SU-DHL-6 (cell line): ENCODE measurements at regions not wholly inside any gene's neighbourhood (a gene's known extent, or its start where the extent isn't known, plus 50 kb on each side); places are given as distances from the start of the nearest gene placed in this dataset.

Source experiments
- H2AFZ ChIP-seq: fragments of 200-600 bp; sonication (generic); 2 replicates; pipeline ENCODE4 v1.6.1; 2014; ENCODE audit warnings: low read depth, mild to moderate bottlenecking, moderate library complexity, mixed read lengths, antibody characterized with exemption, low read length; ENCODE audit not compliant: severe bottlenecking
- H3F3A ChIP-seq: fragments of 200-600 bp; shearing (Covaris generic); 2 replicates; pipeline ENCODE4 v1.6.0; 2016; ENCODE audit warnings: antibody characterized with exemption, mild to moderate bottlenecking; ENCODE audit not compliant: insufficient read depth
- H3K27ac ChIP-seq: fragments of 200-600 bp; sonication (generic); 2 replicates; pipeline ENCODE4 v1.5.1; 2016; ENCODE audit warnings: low read depth, mild to moderate bottlenecking, low read length, moderate library complexity, mixed read lengths
- H3K27me3 ChIP-seq: fragments of 200-600 bp; sonication (generic), shearing (Covaris generic); 2 replicates; pipeline ENCODE4 v1.6.0; 2014; ENCODE audit warnings: mild to moderate bottlenecking, low read length
- H3K36me3 ChIP-seq: fragments of 200-600 bp; sonication (generic); 2 replicates; pipeline ENCODE4 v1.6.1; 2014; ENCODE audit warnings: mild to moderate bottlenecking, low read length, mixed read lengths
- H3K4me2 ChIP-seq: fragments of 300-600, 200-600 bp; shearing (Covaris generic), sonication (generic); 2 replicates; pipeline ENCODE4 v1.6.0; 2014; ENCODE audit warnings: low read length, low read depth, mild to moderate bottlenecking; ENCODE audit not compliant: poor library complexity, severe bottlenecking
- H3K4me3 ChIP-seq: fragments of 200-600 bp; sonication (generic); 2 replicates; pipeline ENCODE4 v1.5.1; 2014; ENCODE audit warnings: antibody characterized with exemption, low read length, mild to moderate bottlenecking, mixed read lengths; ENCODE audit not compliant: insufficient read depth, poor library complexity, severe bottlenecking
- H3K79me2 ChIP-seq: fragments of 200-600 bp; sonication (generic); 2 replicates; pipeline ENCODE4 v1.6.1; 2014; ENCODE audit warnings: mild to moderate bottlenecking, low read length, moderate library complexity; ENCODE audit not compliant: insufficient read depth
- H3K9ac ChIP-seq: fragments of 200-600 bp; sonication (generic); 2 replicates; pipeline ENCODE4 v1.7.0; 2014; ENCODE audit warnings: mild to moderate bottlenecking, low read length
- H3K9me2 ChIP-seq: fragments of 200-600 bp; sonication (generic); replicated peaks from 2 replicates; pipeline ENCODE4 v1.6.1; 2014; ENCODE audit warnings: low read length; ENCODE audit not compliant: insufficient read depth
- H3K9me3 ChIP-seq: fragments of 200-600 bp; sonication (generic); 2 replicates; pipeline ENCODE4 v1.6.1; 2014; ENCODE audit warnings: low read length, mixed read lengths; ENCODE audit not compliant: insufficient read depth
- H4K20me1 ChIP-seq: fragments of 200-600 bp; sonication (generic); 2 replicates; pipeline ENCODE4 v1.6.1; 2014; ENCODE audit warnings: low read depth, mild to moderate bottlenecking, antibody characterized with exemption, low read length, moderate library complexity, mixed read lengths
- EZH2phosphoT487 ChIP-seq: fragments of 200-600 bp; sonication (generic), shearing (Covaris generic); conservative IDR thresholded peaks from 2 replicates; pipeline ENCODE4 v1.6.1; 2018; ENCODE audit warnings: mild to moderate bottlenecking, antibody characterized with exemption, low read length, moderate library complexity, mixed read lengths
- TF ChIP-seq, protein P1 (sequence below): fragments of 200-600 bp; sonication (generic); IDR thresholded peaks from one replicate; pipeline ENCODE4 v1.5.1; 2017; ENCODE audit warnings: antibody characterized with exemption, mild to moderate bottlenecking, low read length, moderate library complexity; ENCODE audit not compliant: insufficient read depth, poor library complexity, severe bottlenecking

DNA sequence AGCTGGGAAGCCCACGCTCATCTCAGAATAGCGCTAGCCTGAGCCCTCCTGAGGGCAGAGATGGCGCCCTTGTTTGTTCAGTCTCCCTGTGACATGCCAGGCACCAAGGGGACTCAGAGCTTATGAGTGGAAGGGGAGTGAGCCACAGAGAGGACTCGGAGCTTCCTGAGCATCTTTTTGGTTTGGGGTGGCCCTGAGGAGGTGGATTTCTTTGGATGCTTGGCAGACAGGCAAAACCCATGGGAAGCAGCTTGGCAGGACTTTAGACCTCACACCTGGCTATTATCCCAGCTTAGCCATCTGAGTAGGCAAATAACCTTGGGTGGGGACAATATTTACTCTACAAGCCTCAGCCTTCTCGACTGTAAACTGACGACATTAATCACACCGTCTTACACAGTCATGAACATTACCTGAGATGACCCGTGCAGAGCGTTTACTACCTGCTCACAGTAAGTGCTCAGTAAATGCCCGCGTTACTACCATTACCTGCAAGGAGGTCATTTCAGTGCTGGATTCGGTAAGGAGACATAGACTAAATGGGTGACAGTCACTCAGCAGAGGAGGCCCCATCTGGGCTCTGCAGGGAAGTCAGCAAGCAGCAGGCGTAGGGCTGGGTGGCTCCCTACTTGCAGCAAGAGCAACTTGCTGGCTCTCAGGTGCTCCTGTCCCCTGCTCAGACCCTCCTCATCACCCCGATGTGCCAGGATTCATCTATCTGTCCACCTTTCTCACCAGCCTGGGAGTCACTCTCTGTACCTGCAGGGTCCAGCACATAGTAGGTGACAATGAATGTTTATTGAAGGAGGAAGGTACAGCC lies 54.9 kb downstream of the KLHDC7A start:
- H3K9me2 ChIP-seq, result no peaks in the 10 kb centered on the region
- TF ChIP-seq, protein P1, sequence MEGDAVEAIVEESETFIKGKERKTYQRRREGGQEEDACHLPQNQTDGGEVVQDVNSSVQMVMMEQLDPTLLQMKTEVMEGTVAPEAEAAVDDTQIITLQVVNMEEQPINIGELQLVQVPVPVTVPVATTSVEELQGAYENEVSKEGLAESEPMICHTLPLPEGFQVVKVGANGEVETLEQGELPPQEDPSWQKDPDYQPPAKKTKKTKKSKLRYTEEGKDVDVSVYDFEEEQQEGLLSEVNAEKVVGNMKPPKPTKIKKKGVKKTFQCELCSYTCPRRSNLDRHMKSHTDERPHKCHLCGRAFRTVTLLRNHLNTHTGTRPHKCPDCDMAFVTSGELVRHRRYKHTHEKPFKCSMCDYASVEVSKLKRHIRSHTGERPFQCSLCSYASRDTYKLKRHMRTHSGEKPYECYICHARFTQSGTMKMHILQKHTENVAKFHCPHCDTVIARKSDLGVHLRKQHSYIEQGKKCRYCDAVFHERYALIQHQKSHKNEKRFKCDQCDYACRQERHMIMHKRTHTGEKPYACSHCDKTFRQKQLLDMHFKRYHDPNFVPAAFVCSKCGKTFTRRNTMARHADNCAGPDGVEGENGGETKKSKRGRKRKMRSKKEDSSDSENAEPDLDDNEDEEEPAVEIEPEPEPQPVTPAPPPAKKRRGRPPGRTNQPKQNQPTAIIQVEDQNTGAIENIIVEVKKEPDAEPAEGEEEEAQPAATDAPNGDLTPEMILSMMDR, result no peak
- H3K4me2 ChIP-seq, result no peak overlapping the region
- no peaks in the 10 kb centered on the region for H4K20me1 ChIP-seq
- no peaks in the 10 kb centered on the region for H3K79me2 ChIP-seq
- H3K36me3 ChIP-seq, result no peaks in the 10 kb centered on the region
- H3F3A ChIP-seq, result no peaks in the 10 kb centered on the region
- H3K9ac ChIP-seq, result no peak overlapping the region
- H3K27me3 ChIP-seq, result no peaks in the 10 kb centered on the region
- no peak overlapping the region for H3K27ac ChIP-seq
- H3K4me3 ChIP-seq, result no peak overlapping the region
- no peak overlapping the region for H2AFZ ChIP-seq
- no peaks in the 10 kb centered on the region for H3K9me3 ChIP-seq

DNA sequence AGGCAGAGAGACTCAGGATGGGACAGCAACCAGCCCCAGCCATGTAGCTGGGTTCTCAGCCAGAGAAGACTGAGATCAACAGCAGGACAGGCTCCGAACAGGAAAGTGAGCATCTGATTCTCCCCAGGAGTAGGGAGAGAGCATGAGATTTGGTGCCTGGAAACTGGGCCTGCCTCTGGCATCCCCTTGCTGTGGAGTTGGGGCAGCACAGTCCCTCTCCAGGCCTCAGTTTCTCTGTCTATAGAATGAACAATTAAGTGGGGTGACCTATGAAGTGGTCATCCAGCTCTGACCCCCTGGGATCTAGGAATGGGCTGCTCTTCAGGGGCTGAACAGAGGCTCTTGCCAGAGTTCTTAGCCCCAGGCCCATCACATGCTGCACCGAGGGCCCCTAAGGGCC lies 55.6 kb downstream of the KLHDC7A start:
- Histone ChIP-seq H3F3A (no peaks in the 10 kb centered on the region), H3K4me2 (no peak overlapping the region), H3K79me2 (no peaks in the 10 kb centered on the region), H4K20me1 (no peaks in the 10 kb centered on the region), H3K9ac (no peak overlapping the region), H3K27me3 (no peaks in the 10 kb centered on the region), H2AFZ (no peak overlapping the region), H3K9me3 (no peaks in the 10 kb centered on the region), H3K9me2 (no peaks in the 10 kb centered on the region), H3K4me3 (no peak overlapping the region), H3K36me3 (no peaks in the 10 kb centered on the region), H3K27ac (no peak overlapping the region)
- TF ChIP-seq, protein P1, result no peak
- TF ChIP-seq EZH2phosphoT487, result no peak

- Histone ChIP-seq H3K27me3 (no peaks in the 10 kb centered on the region), H3K9ac (no peak overlapping the region), H4K20me1 (no peaks in the 10 kb centered on the region), H3K4me3 (no peak overlapping the region), H3K79me2 (no peaks in the 10 kb centered on the region), H3K4me2 (no peak overlapping the region), H3K27ac (no peak overlapping the region), H3F3A (no peaks in the 10 kb centered on the region), H3K9me2 (no peaks in the 10 kb centered on the region), H3K36me3 (no peaks in the 10 kb centered on the region), H3K9me3 (no peaks in the 10 kb centered on the region), H2AFZ (no peak overlapping the region)
- TF ChIP-seq EZH2phosphoT487, result no peak
- TF ChIP-seq, protein P1, result no peak
These were observed 56.2 kb downstream of the KLHDC7A start for GRCh38 chr1:18536915-18537314.
